K562 (cell line): ENCODE measurements at regions not wholly inside any gene's neighbourhood (a gene's known extent, or its start where the extent isn't known, plus 50 kb on each side); places are given as distances from the start of the nearest gene placed in this dataset.

ENCODE experiments used
- ATAC-seq: fragments of 200-7000 bp; cut with Tn5 transposase; 3 replicates; pipeline ENCODE4 v1.9.1; 2020; ENCODE audit warnings: moderate library complexity
- BruUV-seq: library from RNA; stranded (reverse); fragments of 400-500 nt; replicated peaks from 2 replicates; lab custom pipeline; 2021; lab: Mats Ljungman, UMichigan
- CTCF ChIA-PET: fragments of 300-600 bp; formaldehyde crosslinking; extraction: SDS; loops from one replicate; lab custom pipeline; 2021; ENCODE audit warnings: low intra/inter-chr PET ratio; lab: Yijun Ruan, JAX
- POLR2A ChIA-PET: fragments of 300-600, 350-650 bp; sonication (Branson Sonifier 250); formaldehyde crosslinking; extraction: SDS; loops from one replicate; lab custom pipeline; 2021; ENCODE audit warnings: antibody characterized with exemption, inconsistent platforms; lab: Yijun Ruan, JAX
- DNase-seq, 4 experiments: peaks; one replicate each; pipeline versions ENCODE4 v3.0.0 to v3.0.0-alpha.2; 2011 to 2018; ENCODE audit warnings: low spot score in 3 of 4, mixed read lengths in 3 of 4; ENCODE audit errors: extremely low read depth in 1 of 4
- FAIRE-seq: peaks from 2 replicates; lab custom pipeline; 2011; peaks lifted over from hg19 to GRCh38; lab: Jason Lieb, UNC
- H2AFZ ChIP-seq: 2 replicates; pipeline ENCODE4 v1.6.0; 2011; ENCODE audit warnings: low read depth, low read length, control low read depth, inconsistent platforms
- H3K27ac ChIP-seq: fragments of 200-600 bp; 3 replicates; pipeline ENCODE4 v1.8.0; 2011; ENCODE audit warnings: low read depth, mild to moderate bottlenecking, control low read depth, inconsistent platforms, low read length, moderate library complexity, mixed read lengths; ENCODE audit errors: extremely low read depth
- H3K27me3 ChIP-seq, 2 experiments: fragments of 300-600 bp in 1 of 2; 2 replicates in 1 of 2; 3 replicates in 1 of 2; pipeline versions ENCODE4 v1.6.0 to v1.8.0; 2011; ENCODE audit warnings: inconsistent platforms in 2 of 2, low read length in 2 of 2, mild to moderate bottlenecking in 1 of 2, mixed read lengths in 1 of 2, moderate library complexity in 1 of 2; ENCODE audit not compliant: control insufficient read depth in 2 of 2, insufficient read depth in 2 of 2
- H3K36me3 ChIP-seq: fragments of 300-600 bp; 3 replicates; pipeline ENCODE4 v1.8.0; 2011; ENCODE audit warnings: mild to moderate bottlenecking, low read length, inconsistent platforms; ENCODE audit not compliant: control insufficient read depth, insufficient read depth
- H3K4me1 ChIP-seq, 2 experiments: fragments of 200-600 bp in 1 of 2; replicated peaks in 1 of 2; 2 replicates in 1 of 2; 3 replicates in 1 of 2; pipeline versions ENCODE4 v1.5.1 to v1.8.0; 2011; ENCODE audit warnings: inconsistent platforms in 2 of 2, low read length in 2 of 2, mild to moderate bottlenecking in 1 of 2, mixed read lengths in 1 of 2, moderate library complexity in 1 of 2; ENCODE audit not compliant: control insufficient read depth in 2 of 2, insufficient read depth in 2 of 2
- H3K4me2 ChIP-seq: 2 replicates; pipeline ENCODE4 v1.6.1; 2011; ENCODE audit warnings: low read length, control low read depth, inconsistent platforms, mixed read lengths; ENCODE audit not compliant: insufficient read depth
- H3K4me3 ChIP-seq: fragments of 200-600 bp; sonication (generic), shearing (Covaris generic); 2 replicates; pipeline ENCODE4 v1.5.1; 2016; ENCODE audit warnings: control low read depth, inconsistent platforms
- H3K79me2 ChIP-seq: fragments of 200-600 bp; 3 replicates; pipeline ENCODE4 v1.8.0; 2011; ENCODE audit warnings: low read length, inconsistent platforms; ENCODE audit not compliant: control insufficient read depth, insufficient read depth
- H3K9ac ChIP-seq, 2 experiments: 2 replicates each; pipeline versions ENCODE4 v1.6.0 to v1.6.1; 2011; ENCODE audit warnings: low read depth in 2 of 2, low read length in 2 of 2, control low read depth in 1 of 2, inconsistent platforms in 1 of 2, mild to moderate bottlenecking in 1 of 2, mixed read lengths in 1 of 2; ENCODE audit not compliant: insufficient read depth in 1 of 2
- H3K9me1 ChIP-seq: one replicate; pipeline ENCODE4 v1.6.0; 2011; ENCODE audit warnings: inconsistent platforms, mild to moderate bottlenecking, low read length, moderate library complexity; ENCODE audit not compliant: control insufficient read depth, insufficient read depth
- H3K9me3 ChIP-seq: replicated peaks from 2 replicates; pipeline ENCODE4 v1.5.1; 2011; ENCODE audit warnings: low read depth, low read length, inconsistent platforms; ENCODE audit not compliant: control insufficient read depth, insufficient read depth
- H4K20me1 ChIP-seq: replicated peaks from 2 replicates; pipeline ENCODE4 v1.6.1; 2011; ENCODE audit warnings: low read length, inconsistent platforms, mixed read lengths; ENCODE audit not compliant: control insufficient read depth, insufficient read depth
- CTCF ChIP-seq, 3 experiments: IDR thresholded peaks in 2 of 3; conservative IDR thresholded peaks in 1 of 3; 2 replicates each; pipeline ENCODE4 v1.5.1; 2011 to 2012; ENCODE audit warnings: low read length in 3 of 3, mild to moderate bottlenecking in 3 of 3, control low read depth in 2 of 3, improper control_type of control experiment in 1 of 3, inconsistent platforms in 1 of 3, low read depth in 1 of 3, mixed read lengths in 1 of 3, moderate library complexity in 1 of 3; ENCODE audit not compliant: insufficient read depth in 2 of 3
- ILK ChIP-seq: fragments of 450-650 bp; IDR thresholded peaks from 2 replicates; pipeline ENCODE4 v1.6.1; 2016; ENCODE audit warnings: missing genetic modification characterization, low read depth, mild to moderate bottlenecking, missing compliant biosample characterization, moderate library complexity, borderline replicate concordance
- MCM3 ChIP-seq: fragments of 450-650 bp; IDR thresholded peaks from 2 replicates; pipeline ENCODE4 v1.6.1; 2016
- MEIS2 ChIP-seq: fragments of 450-650 bp; IDR thresholded peaks from 2 replicates; pipeline ENCODE4 v1.6.1; 2014; ENCODE audit warnings: mild to moderate bottlenecking; ENCODE audit not compliant: partially characterized antibody
- PKNOX1 ChIP-seq: fragments of 450-650 bp; IDR thresholded peaks from 2 replicates; pipeline ENCODE4 v1.6.1; 2016
- WGBS: fragments of 100-300 bp; shearing (Covaris generic); methylation state at CpG from one replicate; pipeline ENCODE4 v1.1.6; 2016; ENCODE audit warnings: low coverage, mixed read lengths; ENCODE audit not compliant: insufficient coverage; ENCODE audit errors: missing lambda C conversion rate; 5-methylcytosine and 5-hydroxymethylcytosine counted together
- in situ Hi-C: fragments of 300-500 bp; cut with MboI; formaldehyde crosslinking; loops from 4 replicates; pipeline ENCODE4 v1.15.0; 2018; ENCODE audit warnings: inconsistent platforms, mixed read lengths
- intact Hi-C: fragments of 100-400 bp; cut with micrococcal nuclease; formaldehyde crosslinking; loops from 2 replicates; pipeline ENCODE4 v1.14.2; 2022

DNA sequence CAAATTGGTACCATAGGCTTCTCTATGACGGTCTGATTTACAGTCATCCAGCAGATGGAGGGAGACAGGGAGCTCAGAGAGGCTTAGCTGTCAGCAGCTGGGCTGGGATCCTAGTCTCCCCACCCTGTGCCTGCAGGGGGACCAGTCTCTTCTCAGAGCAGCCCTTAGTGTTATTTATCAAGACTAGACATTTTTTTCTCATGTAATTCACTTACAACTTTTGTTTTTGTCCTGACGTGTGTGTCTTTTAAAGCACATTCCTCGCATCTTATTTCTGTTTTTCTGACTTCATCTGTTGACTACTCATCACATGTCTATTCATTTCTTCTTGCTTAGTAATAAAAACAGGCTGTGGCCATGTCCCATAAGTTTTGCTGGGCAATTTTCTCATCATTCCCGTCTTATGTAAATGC is 116.1 kb downstream of the KLF13 start:
- under 1% methylated on average over 4 of the region's 4 CpGs for WGBS
- no peak overlapping the region for H2AFZ ChIP-seq
- ATAC-seq, result peak; percentile 76

More for the DNA sequence above, 116.1 kb downstream of the KLF13 start:
- Histone ChIP-seq H3K9me1 (no peaks in the 10 kb centered on the region), H3K27ac (no peak overlapping the region), H4K20me1 (no peaks in the 10 kb centered on the region; the same call in 1 of the 2 replicates), H3K4me1 (peaks cover 0 to 9% of the 10 kb centered on the region in 2 experiments; a peak in 2 of 5 replicates), H3K4me2 (no peak overlapping the region), H3K9ac (no peak overlapping the region), H3K27me3 (peaks cover 14 to 18% of the 10 kb centered on the region in 2 experiments; a peak in 4 of 5 replicates), H3K36me3 (no peaks in the 10 kb centered on the region), H3K79me2 (no peaks in the 10 kb centered on the region), H3K9me3 (no peaks in the 10 kb centered on the region), H3K4me3 (no peak overlapping the region)
- intact Hi-C loops, result no loop called here
- ChIA-PET CTCF (no interaction called here), POLR2A (no interaction called here)
- BruUV-seq, result no TSS peak
- in situ Hi-C loops, result no loop called here
- TF ChIP-seq PKNOX1, result peak; percentile 13; the same call in 1 of the 2 replicates
- peak in 1 of 3 experiments; percentile 15; a peak in 2 of 6 replicates for TF ChIP-seq CTCF (IDR thresholded peaks at IDR 0.05 in 2 of 3, conservative IDR thresholded peaks at IDR 0.05 in 1 of 3; ENCODE audit: insufficient read depth in 2 of 3, low read depth in 1 of 3, low read length in 3 of 3)
- no peak for TF ChIP-seq ILK (tag)
- TF ChIP-seq MCM3, result no peak
- peak; percentile 17 for TF ChIP-seq MEIS2
- DNase-seq (peak in 2 of 4 experiments; percentile 18 to 27), FAIRE-seq (no peak)
